Effector CD4-positive, alpha-beta T cell (primary cell): ENCODE measurements at regions not wholly inside any gene's neighbourhood (a gene's known extent, or its start where the extent isn't known, plus 50 kb on each side); places are given as distances from the start of the nearest gene placed in this dataset.
"Not testable (repeated sequence)": the region's sequence is repeated elsewhere in the genome, so short reads cannot be mapped to it uniquely, and the experiment has no call there.

Experiments
- DNase-seq: peaks from one replicate; pipeline ENCODE4 v3.0.0-alpha.2; 2020

DNA sequence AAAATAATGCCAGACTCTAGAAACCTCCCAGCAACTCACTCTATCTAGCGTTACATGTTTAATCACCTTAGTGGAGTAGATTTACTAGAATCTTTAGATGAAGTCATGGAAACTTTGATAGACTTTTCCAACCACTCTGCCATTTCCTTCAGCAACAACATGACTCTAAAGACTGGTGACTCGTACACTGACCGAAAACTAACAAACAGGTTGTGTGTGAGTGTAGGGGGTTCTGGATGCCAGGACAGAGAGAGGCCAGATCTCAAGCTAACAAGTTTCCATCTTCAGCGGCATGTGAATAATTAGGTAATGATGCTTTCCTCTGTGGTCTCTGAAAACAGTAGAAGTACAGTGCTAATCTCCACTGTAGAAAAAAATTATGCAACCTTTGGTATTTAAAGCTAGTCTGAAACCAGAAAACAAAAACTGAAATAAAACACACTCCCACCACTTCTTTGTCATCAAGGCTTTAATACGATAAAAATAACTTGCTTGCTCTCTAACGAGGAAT is 286.4 kb downstream of the PRDM5 start:
- DNase-seq: no peak

DNA sequence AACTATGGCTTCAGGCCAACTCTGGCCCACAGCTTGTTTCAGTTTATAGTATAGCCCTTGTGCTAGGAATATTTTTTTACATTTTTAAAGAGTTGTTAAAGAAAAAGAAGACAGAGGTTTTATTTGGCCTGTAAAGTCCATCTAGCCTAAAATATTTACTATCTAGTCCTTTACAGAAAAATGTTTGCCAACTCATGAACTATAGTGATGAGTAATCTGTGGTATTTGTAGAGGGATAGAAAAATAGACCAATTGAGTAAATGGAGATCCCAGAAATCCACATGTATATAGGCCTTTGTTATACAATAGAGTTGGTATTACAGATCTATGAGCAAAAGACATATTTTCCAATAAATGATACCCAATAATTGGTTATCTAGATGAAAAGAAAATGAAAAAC is 288.7 kb downstream of the PRDM5 start:
- no peak for DNase-seq

DNA sequence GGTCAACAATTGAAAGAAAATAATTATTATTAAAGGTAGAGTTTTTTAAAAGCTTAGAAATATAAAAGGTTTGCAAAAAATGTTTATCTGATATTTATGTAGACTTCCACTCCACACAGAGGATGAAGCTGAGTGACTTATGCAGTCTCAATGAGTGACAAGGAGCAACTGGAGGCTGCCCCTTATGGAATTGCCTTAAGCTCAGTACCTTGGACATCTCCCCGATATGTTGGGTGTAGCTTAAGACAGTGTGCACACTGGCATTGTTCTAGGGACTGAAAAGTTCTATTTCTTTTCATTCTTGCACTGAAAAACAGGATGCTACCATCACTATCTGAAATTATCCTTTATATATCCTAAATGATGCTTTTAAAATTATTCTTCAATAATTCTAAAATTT is 292.1 kb downstream of the PRDM5 start:
- DNase-seq: no peak

DNA sequence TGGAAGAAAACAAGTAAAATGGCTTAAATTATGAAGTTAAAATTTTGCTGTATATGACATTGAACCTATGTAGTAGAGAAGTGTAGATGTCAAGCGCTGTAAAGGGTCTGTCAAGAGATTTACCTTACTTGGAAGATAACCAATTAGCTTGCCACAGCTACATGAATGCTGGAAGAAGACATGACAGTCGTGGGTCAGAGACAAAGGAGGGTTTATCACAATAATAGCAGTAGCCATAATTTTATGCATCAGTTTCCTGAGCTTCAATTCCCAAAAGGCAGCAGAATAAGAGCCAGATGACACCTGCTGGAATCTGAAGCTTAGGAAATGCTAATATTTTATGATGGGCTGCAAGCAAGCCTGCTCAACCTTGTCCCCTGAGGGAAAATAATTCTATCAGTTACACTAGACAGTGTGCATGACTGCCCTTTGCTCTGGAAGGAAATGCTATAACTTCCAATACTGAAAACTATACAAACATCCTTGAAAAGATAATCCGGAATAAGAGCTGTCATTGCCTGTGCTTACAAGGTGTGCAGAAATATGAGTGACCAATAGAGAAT is 292.9 kb downstream of the PRDM5 start:
- DNase-seq: no peak

DNA sequence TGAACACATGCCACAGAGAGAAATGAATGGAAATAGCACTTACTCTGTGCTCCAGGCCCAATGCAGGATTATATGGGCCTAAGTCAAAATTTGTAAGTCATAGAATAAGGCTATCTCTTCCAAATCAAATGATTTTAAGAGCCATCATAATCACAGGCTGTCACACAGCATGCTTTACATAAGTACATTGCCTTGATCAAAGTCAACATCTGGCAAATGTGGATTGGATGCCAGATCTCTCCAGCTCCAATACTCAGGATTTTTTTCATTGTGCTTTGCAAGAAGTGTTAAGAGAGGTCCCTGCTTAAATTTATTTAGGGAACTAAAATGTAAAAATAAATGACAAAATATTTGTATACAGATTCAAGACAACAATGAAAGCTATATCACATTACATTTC is 299.9 kb downstream of the PRDM5 start:
- no peak for DNase-seq

DNA sequence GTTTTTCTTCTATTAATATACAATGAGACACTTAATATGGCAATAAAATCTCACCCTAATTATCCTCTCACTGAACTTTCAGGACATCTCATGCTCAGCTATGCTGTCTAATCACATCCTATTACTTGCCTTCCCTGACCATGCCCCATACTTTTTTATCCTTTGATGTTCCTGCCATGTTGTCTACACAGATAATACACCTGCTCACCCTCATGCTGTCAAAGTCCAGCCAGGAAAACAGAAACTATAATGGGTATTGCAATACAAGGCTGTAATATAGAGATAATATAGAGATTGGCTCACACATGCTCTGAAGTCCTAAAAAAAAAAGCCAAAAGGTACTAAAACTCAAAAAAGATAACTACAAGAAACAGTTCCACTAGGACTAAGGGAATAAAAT is 305.4 kb downstream of the PRDM5 start:
- no peak for DNase-seq

DNA sequence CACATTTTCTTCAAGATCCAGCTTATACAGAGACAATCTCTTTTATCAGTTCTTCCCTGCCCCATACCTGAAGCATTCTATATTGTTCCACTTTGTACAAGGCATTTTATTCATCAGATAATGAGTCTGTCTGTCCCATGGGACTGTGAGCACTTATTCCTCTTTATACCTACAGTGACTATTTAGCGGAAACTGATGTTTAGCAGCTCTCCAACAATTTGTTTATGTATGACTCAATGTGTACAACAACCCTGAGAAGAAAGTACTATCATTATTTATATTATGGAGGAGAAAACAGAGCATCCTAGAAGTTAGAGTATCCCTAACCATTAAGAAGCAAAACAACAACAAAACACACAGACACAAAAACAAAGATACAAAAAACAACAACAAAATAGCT is 306.5 kb downstream of the PRDM5 start:
- DNase-seq: no peak

DNA sequence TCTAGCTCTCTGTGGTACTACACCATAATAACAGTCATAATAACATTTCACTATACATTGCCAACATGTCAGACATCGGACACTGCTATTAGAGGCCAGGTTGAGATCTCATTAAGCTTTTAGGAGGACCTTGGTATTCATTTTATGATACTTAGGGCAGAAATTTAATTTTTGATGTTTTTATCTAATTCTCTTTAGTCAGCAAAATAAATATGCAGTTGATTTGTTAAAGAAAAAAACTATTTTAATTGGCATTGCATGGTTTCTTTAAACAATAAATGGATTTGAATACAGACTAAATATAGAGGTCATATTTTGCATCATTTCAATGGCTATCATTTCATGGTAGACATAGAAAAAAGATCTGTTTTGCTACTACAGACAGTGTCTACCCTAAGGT is 308.7 kb downstream of the PRDM5 start:
- DNase-seq: no peak

DNA sequence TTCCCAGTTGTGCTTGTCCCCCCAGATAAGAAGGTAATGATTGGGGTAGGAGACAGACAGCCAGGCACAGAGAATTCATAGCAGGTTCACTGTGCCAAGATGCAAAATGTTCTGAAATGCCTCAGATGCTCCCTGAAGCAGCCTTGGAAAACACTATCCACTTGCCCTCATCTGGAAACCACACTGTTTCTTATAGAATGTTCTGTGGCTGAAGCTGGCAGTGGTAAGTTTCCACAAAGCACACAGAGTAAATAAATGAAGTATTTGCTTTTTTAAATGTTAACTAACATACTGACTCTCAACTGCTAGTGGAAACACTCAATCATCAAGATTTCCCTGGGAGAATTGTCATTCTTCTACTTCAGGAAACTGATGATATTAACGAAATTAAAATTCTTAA is 311.4 kb downstream of the PRDM5 start:
- DNase-seq: no peak

DNA sequence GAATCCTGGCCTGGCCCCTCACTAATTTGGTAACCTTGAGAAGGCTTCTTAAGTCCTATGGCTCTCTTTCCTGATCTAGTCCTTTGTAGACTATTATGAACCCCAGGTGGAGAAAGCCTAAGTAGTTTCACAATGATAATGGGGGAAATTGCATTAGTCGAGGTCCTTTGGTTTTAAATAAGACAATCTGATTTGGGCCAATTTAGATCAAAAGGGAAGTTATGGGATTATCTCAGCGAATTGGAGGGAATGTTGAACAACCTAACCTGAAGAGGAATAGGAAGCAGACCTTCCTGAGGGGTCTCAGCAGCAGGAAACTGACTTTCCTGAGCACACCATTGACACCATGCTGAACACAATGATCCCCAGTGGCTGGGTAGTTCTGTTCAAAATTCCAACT is 331.5 kb downstream of the PRDM5 start:
- no peak for DNase-seq

DNA sequence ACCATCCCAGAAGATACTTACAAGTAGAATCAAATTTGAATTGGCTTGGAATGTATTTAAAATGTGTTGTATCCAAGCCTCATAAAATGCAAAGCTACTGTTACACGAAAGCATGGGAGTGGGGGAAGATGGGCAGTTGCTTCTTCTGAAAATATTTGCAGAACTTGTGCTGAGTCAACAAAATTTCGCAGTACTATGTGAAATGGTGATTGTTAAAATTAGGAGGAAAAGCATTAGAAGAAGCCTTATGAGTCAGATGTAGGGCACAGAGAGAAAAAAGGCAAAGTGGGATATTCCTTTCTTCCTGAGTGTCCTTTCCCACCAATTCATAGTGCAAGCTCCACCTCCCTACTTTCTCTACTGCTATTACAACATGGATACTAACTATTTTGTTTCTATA is 332.7 kb downstream of the PRDM5 start:
- DNase-seq: no peak

DNA sequence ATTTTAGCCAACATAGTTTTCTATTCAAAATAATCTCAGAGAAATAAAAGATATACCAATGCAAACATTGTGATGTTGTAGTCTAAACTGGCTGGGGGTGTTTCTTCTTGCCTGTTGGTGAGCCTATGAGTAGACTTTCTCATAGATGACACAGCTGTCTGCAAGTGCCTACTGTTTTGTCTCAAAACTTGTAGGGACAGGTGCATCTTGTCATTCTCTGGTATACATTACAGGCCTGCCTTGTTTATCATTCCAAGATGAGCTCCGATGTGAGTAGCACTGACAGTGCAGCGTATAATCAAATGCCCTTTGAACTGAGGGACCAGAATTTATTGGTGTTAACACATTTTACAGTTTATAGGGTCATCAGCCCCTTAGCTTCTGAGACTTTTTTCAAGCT is 353.8 kb downstream of the PRDM5 start:
- no peak for DNase-seq

DNA sequence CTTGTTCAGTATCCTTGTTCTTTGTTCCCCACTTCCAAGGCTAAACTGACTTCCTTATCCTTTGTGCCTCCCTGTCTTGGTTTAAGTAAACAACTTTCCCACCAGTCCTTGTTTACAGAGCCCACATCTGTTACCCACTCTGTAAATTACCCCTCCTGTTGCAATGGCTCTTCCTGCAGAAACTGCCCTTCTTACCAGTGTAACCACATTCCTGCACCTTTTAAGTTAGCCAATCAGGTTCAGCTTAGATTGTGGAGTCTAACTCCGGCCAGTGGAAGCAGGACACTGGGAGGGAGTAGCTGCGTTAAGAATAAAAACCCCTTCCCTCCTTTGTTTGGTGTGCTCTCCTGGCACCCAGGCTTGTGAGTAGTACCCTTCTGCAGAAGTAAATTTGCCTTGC is 360.9 kb downstream of the PRDM5 start:
- no peak for DNase-seq

DNA sequence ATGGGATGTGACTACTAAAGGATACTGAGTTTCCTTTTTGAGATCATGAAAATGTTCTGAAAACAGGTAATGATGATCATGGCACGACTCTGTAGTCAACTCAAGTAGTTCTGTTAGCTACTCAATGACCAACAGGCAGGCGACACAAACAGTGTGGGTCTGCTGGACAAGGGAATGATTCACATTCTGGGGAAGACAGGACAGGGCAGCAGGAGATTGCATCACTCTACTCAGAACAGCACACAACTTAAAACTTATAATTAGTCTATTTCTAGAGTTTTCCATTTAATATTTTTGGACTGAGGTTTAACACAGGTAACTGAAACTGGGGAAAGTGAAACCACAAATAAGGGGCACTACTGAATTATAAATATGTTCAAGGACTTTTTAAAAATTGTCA is 365.2 kb downstream of the PRDM5 start:
- DNase-seq: no peak

DNA sequence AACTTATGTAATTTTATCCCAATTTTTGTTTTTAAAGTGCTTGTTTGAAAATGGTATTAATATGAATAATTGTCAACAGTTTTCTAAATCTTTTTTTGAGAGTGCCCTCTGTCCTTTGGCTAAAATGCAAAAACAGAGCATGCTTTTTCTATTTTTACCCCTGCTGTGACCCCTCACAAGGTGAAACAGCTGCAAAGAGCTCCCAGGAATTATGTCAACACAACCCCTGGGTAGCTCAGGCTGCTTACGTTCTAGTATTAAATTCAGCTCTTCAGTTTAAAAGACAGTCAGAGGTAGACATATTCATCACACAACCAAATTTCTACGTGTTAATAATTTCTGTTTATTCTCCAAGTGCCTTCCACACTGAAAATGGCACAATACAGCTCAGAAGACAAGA is 367.5 kb downstream of the PRDM5 start:
- no peak for DNase-seq

DNA sequence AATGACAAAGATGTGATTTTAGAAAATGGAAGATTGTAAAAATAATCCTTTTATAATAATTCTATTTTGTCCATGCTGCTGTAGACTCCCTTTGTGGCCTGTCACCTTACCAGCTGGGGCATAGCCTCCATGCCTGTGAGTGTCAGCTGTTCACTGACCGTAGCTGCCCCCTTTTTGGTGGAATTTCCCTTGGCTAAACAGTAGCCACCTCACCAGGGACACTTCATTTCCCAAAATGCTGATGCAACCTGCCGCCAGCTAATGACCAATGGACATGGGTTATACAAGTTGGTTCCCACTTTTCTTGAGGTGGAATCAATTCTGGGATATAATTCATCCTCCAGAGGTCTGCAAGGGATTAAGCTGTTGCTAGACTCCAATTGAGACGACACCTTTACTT is 368.4 kb downstream of the PRDM5 start:
- no peak for DNase-seq

DNA sequence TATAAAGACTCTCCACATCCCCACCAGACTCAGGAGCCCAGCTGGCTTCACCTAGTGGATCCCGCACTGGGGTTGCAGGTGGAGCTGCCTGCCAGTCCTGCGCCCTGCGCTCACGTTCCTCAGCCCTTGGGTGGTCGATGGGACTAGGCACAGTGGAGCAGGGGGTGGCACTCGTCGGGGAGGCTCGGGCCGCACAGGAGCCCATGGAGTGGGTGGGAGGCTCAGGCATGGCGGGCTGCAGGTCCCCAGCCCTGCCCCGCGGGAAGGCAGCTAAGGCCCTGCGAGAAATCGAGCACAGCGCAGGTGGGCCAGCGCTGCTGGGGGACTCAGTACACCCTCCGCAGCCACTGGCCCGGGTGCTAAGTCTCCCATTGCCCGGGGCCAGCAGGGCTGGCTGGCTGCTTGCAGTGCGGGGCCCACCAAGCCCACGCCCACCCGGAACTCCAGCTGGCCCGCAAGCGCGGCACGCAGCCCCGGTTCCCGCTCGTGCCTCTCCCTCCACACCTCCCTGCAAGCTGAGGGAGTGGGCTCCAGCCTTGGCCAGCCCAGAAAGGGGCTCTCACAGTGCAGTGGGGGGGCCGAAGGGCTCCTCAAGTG is 371.8 kb downstream of the PRDM5 start:
- DNase-seq: not testable (repeated sequence)

DNA sequence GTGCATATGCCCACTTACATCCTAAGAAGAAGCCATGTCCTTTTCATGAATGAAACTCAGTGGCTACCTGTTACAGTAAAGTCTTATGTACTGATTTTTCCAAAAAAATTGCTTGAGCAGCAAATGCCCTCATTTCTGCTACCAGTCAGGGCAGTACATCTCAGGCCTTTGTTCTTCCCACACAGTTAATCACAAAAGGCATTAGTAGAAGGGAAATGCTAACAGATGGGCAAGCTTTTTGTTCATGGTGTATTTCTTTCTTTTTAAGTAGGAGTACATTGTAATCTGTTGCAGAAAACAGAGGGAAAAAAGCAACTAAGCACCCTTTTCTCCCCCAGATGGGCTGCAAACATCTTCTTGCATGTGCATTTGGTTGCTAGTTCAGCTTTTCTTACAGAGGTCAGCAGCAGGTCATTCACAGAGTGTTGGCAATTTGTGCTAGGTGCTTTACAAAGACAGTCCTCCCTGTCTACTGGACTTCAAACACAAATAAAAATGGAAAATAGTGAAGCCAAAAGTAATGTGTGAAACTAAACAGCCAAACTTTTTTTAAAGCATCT is 373.4 kb downstream of the PRDM5 start:
- no peak for DNase-seq

DNA sequence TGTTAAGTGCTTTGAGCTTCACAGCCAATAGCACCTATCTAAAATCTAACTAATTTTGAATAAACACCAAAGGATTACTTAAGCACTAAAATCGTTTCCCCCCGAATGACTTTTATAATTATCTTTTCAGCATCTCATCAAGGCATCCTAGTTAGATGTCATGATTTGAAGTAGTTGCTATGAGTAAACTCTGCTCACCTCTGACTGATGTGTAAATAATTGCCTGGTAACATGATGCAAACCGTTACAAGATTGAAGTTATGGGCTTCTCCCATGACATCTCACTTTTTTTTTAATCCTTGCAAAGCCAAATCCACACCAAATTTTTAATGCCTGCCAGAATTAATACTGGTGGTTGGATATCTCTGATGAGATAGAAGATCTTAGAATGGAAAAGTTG is 377.1 kb downstream of the PRDM5 start:
- no peak for DNase-seq

DNA sequence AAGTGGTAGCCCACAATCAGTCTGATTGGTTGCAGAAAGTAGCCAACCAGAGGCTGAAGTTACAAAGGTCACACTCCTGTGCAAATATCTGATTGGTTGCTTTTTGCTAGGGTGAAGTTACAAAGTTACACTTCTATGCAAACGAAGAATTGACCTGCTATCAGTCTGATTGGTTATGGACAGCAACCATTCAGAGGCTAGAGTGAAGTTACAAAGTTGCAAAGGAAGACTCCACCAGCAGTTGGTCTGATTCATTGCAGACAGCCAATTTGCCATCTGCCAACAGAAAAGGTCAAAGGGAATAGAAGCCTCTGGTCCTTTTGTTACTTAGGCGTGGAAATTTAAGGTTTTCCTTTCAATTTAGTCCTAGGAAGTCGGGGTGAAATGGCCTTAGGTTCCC is 377.7 kb downstream of the PRDM5 start:
- no peak for DNase-seq

DNA sequence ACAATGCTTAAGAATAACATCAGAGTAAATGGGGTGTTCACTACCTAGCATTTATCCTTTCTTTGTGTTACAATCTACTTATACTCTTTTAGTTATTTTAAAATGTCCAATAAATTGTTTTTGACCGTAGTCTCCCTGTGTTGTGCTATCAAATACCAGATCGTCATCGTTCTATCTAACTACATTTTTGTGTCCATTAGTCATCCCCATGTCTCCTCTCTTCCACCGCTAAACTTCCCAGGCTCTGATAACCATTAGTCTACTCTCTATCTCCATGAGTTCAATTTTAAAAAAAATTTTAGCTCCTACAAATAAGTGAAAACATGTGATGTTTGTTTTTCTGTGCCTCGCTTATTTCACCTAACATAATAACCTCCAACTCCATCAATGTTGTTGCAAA is 381.9 kb downstream of the PRDM5 start:
- DNase-seq: no peak

DNA sequence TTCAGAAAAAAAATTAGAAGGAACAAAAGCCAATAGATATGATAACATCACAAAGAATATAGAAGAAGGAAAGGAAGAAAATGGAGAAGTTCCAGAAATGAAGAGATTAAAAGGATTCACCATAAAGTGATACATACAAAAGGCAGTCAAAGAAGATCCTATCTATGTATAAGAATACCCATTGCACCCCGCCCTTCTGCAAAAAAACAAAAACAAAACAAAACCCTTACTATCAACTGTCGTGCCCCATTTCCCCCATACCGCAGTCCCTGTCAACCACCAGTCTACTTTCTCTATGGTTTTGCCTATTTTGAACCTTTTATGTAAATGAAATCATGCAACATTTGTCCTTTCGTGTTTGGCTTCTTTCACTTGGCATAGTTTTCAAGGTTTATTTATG is 385.6 kb downstream of the PRDM5 start:
- DNase-seq: no peak

DNA sequence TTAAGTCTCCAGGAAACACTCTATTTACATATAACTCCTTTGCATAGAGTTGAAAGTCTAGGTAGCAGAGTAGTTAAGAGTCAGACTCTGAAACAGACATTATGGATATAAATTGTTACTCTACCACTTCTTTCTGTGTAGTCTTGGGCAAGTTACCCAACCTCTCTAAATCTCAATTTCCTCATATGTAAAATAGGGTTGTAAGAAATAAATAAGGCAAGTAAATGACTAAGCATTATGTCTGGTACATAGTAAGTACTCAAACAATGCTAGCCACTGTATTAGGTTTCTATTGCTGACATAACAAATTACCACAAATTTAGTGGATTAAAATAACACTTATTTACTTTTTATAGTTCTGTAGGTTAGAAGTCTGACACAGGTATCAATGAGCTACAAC is 394.1 kb downstream of the PRDM5 start:
- DNase-seq: no peak

DNA sequence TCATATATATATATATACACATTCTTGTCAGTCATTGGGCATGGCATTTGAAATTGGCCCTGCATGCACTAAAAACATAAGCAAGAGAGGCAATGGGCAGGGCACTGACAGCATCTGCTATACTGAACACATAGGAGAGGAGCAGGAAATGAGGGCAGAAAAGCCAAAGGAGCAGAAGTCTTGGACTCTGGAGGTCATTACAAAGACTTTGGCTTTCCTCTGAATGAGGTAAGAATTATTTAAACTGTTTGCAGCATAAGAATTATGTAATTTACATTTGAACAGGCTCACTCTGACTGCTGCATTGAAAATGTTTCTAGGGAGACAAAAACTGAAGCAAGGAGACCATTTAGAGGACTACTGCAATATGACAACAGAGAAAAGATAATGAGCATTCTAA is 396.5 kb downstream of the PRDM5 start:
- no peak for DNase-seq

DNA sequence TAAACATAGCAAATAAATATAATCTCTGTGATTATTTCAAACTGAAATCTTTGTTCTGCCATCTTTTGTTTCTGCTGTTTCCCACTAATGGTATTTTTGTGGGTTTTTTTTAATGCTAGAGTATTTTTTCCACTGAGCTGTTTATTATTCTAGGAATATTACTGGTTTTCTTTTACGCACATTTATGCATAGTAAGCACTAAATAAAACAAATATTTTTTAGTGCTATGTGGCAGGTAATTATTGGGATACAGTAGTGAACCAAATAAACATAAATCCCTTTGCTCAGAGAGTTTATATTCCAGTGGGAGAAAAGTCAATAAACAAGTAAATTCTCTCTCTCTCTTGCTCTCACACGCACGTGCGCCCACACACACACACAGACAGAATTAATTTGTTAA is 397.4 kb downstream of the PRDM5 start:
- DNase-seq: no peak
